ENCODE measurements at regions not wholly inside any gene's neighbourhood (a gene's known extent, or its start where the extent isn't known, plus 50 kb on each side); places are given as distances from the start of the nearest gene placed in this dataset.
"Not testable (repeated sequence)": the region's sequence is repeated elsewhere in the genome, so short reads cannot be mapped to it uniquely, and the experiment has no call there.

DNA sequence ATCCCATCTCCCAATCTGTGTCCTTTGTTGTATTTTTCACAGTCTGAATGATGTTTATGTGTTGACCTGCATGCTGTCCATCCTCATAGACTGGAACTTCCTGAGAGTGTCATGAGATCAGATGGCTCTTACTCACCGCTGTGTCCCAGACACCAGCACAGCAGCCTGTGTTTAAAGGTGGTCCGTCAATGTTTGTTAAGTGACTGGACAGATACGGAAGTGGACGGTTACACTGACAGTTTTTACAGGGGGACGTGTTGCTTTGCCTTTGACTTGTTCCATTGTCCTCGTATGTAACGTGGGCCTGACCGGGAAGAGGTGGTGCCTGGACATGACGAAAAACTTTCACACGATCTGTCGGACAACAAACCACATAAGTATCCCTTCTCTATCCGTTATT, 56.7 kb upstream of the SULF2 start:
- not testable (repeated sequence) for TF ChIP-seq POLR2AphosphoS5 (IDR thresholded peaks at IDR 0.05)
- TF ChIP-seq, protein P1, sequence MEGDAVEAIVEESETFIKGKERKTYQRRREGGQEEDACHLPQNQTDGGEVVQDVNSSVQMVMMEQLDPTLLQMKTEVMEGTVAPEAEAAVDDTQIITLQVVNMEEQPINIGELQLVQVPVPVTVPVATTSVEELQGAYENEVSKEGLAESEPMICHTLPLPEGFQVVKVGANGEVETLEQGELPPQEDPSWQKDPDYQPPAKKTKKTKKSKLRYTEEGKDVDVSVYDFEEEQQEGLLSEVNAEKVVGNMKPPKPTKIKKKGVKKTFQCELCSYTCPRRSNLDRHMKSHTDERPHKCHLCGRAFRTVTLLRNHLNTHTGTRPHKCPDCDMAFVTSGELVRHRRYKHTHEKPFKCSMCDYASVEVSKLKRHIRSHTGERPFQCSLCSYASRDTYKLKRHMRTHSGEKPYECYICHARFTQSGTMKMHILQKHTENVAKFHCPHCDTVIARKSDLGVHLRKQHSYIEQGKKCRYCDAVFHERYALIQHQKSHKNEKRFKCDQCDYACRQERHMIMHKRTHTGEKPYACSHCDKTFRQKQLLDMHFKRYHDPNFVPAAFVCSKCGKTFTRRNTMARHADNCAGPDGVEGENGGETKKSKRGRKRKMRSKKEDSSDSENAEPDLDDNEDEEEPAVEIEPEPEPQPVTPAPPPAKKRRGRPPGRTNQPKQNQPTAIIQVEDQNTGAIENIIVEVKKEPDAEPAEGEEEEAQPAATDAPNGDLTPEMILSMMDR (IDR thresholded peaks at IDR 0.05) = not testable (repeated sequence)
